Endodermal cell (in vitro differentiated cells): ENCODE measurements at regions not wholly inside any gene's neighbourhood (a gene's known extent, or its start where the extent isn't known, plus 50 kb on each side); places are given as distances from the start of the nearest gene placed in this dataset.
A peak's percentile ranks its signal among the peaks of the same experiment; 100 is the strongest.

Experiments
- DNase-seq: peaks from one replicate; pipeline ENCODE4 v3.0.0-alpha.2; 2017
- H3K27ac ChIP-seq: 2 replicates; pipeline ENCODE4 v1.5.1; 2013; ENCODE audit warnings: mild to moderate bottlenecking, low read depth, low read length, moderate library complexity
- H3K27me3 ChIP-seq: 2 replicates; pipeline ENCODE4 v1.6.1; 2013; ENCODE audit warnings: mild to moderate bottlenecking, low read length, moderate library complexity; ENCODE audit not compliant: insufficient read depth, control insufficient read depth, poor library complexity, severe bottlenecking
- H3K36me3 ChIP-seq: 2 replicates; pipeline ENCODE4 v1.7.0; 2013; ENCODE audit warnings: mild to moderate bottlenecking, low read length, moderate library complexity; ENCODE audit not compliant: control insufficient read depth, insufficient read depth
- H3K4me1 ChIP-seq: one replicate; pipeline ENCODE4 v1.7.0; 2013; ENCODE audit warnings: low read length; ENCODE audit not compliant: control insufficient read depth, insufficient read depth
- H3K4me3 ChIP-seq: 2 replicates; pipeline ENCODE4 v1.5.1; 2013; ENCODE audit warnings: mild to moderate bottlenecking, low read length, moderate library complexity
- H3K9ac ChIP-seq: 2 replicates; pipeline ENCODE4 v1.6.1; 2013; ENCODE audit warnings: mild to moderate bottlenecking, low read length, moderate library complexity; ENCODE audit not compliant: poor library complexity, severe bottlenecking; ENCODE audit errors: extremely low read depth
- H3K9me3 ChIP-seq: 2 replicates; pipeline ENCODE4 v1.6.1; 2013; ENCODE audit warnings: mild to moderate bottlenecking, low read length, moderate library complexity; ENCODE audit not compliant: control insufficient read depth
- H3K27ac Mint-ChIP-seq: 2 replicates; pipeline ENCODE4 v1.8.0; 2020; ENCODE audit warnings: mixed read lengths
- H3K27me3 Mint-ChIP-seq: 2 replicates; pipeline ENCODE4 v1.8.0; 2021; ENCODE audit warnings: mild to moderate bottlenecking, mixed read lengths; ENCODE audit not compliant: insufficient read depth
- H3K36me3 Mint-ChIP-seq: 2 replicates; pipeline ENCODE4 v1.8.0; 2020; ENCODE audit warnings: low read depth, mixed read lengths
- H3K4me1 Mint-ChIP-seq: 2 replicates; pipeline ENCODE4 v1.8.0; 2020; ENCODE audit warnings: mixed read lengths
- H3K4me3 Mint-ChIP-seq: 2 replicates; pipeline ENCODE4 v1.8.0; 2020; ENCODE audit warnings: mild to moderate bottlenecking, moderate library complexity, mixed read lengths
- H3K9me3 Mint-ChIP-seq: 2 replicates; pipeline ENCODE4 v1.8.0; 2020; ENCODE audit warnings: mild to moderate bottlenecking, mixed read lengths
- WGBS, 2 experiments: methylation state at CpG; one replicate each; pipeline versions ENCODE4 v1.1.5 to v1.1.7; 2013; ENCODE audit warnings: missing lambda C conversion rate in 2 of 2, mixed read lengths in 1 of 2; ENCODE audit not compliant: insufficient coverage in 1 of 2, insufficient read length in 1 of 2; 5-methylcytosine and 5-hydroxymethylcytosine counted together
- TF ChIP-seq, protein P1 (sequence below): fragments of 200-600 bp; sonication (generic); conservative IDR thresholded peaks from 2 replicates; pipeline ENCODE4 v1.5.0; 2021; ENCODE audit warnings: antibody characterized with exemption, mild to moderate bottlenecking

- no peak overlapping the region for H3K27ac Mint-ChIP-seq
- Histone ChIP-seq H3K9ac (no peak overlapping the region), H3K27ac (no peak overlapping the region), H3K4me1 (no peaks in the 10 kb centered on the region), H3K4me3 (no peak overlapping the region), H3K36me3 (no peaks in the 10 kb centered on the region), H3K9me3 (no peaks in the 10 kb centered on the region), H3K27me3 (peaks cover 4% of the 10 kb centered on the region)
- H3K27me3 Mint-ChIP-seq, result peaks cover 21% of the 10 kb centered on the region
- TF ChIP-seq, protein P1, sequence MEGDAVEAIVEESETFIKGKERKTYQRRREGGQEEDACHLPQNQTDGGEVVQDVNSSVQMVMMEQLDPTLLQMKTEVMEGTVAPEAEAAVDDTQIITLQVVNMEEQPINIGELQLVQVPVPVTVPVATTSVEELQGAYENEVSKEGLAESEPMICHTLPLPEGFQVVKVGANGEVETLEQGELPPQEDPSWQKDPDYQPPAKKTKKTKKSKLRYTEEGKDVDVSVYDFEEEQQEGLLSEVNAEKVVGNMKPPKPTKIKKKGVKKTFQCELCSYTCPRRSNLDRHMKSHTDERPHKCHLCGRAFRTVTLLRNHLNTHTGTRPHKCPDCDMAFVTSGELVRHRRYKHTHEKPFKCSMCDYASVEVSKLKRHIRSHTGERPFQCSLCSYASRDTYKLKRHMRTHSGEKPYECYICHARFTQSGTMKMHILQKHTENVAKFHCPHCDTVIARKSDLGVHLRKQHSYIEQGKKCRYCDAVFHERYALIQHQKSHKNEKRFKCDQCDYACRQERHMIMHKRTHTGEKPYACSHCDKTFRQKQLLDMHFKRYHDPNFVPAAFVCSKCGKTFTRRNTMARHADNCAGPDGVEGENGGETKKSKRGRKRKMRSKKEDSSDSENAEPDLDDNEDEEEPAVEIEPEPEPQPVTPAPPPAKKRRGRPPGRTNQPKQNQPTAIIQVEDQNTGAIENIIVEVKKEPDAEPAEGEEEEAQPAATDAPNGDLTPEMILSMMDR, result no peak
- H3K9me3 Mint-ChIP-seq, result no peaks in the 10 kb centered on the region
- H3K4me1 Mint-ChIP-seq, result no peaks in the 10 kb centered on the region
- no peak overlapping the region for H3K4me3 Mint-ChIP-seq
- 91 to 96% methylated on average over 6 to 11 of the region's 11 CpGs for WGBS, 2 experiments
- DNase-seq, result no peak
- H3K36me3 Mint-ChIP-seq, result no peaks in the 10 kb centered on the region
These were observed 372.6 kb downstream of the SHANK2 start for GRCh38 chr11:70879601-70880285.

GRCh38 chr11:70880416-70880815, 372.0 kb downstream of the SHANK2 start:
- Mint-ChIP-seq H3K9me3 (no peaks in the 10 kb centered on the region), H3K27me3 (peaks cover 16% of the 10 kb centered on the region), H3K4me3 (no peak overlapping the region), H3K27ac (no peak overlapping the region), H3K4me1 (no peaks in the 10 kb centered on the region), H3K36me3 (no peaks in the 10 kb centered on the region)
- no peak for DNase-seq
- Histone ChIP-seq H3K9me3 (no peaks in the 10 kb centered on the region), H3K36me3 (no peaks in the 10 kb centered on the region), H3K4me1 (no peaks in the 10 kb centered on the region), H3K4me3 (no peak overlapping the region), H3K9ac (no peak overlapping the region), H3K27ac (no peak overlapping the region), H3K27me3 (no peaks in the 10 kb centered on the region)
- TF ChIP-seq, protein P1, result no peak
- 95 to 100% methylated on average over 2 to 5 of the region's 5 CpGs for WGBS, 2 experiments

DNA sequence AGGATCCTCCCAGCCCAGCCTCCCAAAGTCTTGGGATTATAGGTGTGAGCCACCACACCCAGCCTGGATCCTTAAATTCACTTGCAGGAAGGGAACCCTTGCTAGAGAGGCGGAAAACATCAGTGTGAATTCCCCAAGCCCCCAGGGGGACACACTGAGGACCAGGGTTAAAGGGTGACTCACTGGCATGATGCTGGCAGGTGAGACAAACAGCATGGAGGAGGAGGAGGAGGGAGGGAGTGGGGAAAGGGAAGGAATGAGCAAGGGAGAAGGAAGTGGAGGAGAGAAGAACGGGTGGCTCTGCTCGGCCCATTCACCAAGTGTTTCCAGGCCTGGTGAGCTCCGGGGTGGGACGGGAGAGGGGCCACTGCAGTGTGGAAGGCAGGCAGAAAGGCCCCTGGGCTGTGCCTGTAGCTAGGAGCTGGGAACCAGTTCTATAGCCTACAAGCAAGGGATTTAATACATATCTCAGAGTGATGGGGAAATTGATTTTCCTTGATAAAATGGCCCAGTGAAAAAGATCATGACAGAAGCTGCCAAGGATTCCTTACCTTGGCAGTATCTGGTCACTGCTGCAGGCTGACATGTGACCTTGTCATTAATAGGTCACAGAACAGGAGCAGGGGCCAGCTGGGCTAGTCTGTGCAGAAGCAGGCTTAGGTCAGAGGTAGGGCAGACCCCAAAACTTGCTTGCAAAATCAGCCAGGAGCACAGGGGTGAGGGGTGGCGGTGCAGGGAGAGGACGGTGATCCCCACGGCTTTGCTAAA, 370.2 kb downstream of the SHANK2 start:
- Histone ChIP-seq H3K4me1 (no peaks in the 10 kb centered on the region), H3K27ac (no peak overlapping the region), H3K36me3 (no peaks in the 10 kb centered on the region), H3K4me3 (no peak overlapping the region), H3K27me3 (no peaks in the 10 kb centered on the region), H3K9ac (no peak overlapping the region), H3K9me3 (no peaks in the 10 kb centered on the region)
- Mint-ChIP-seq H3K27ac (no peak overlapping the region), H3K4me1 (no peaks in the 10 kb centered on the region), H3K4me3 (no peak overlapping the region), H3K27me3 (peaks cover 10% of the 10 kb centered on the region), H3K9me3 (no peaks in the 10 kb centered on the region), H3K36me3 (no peaks in the 10 kb centered on the region)
- 86 to 92% methylated on average over 5 to 8 of the region's 8 CpGs for WGBS, 2 experiments
- peak; percentile 66 for DNase-seq
- TF ChIP-seq, protein P1, result no peak
